ENCODE measurements at regions not wholly inside any gene's neighbourhood (a gene's known extent, or its start where the extent isn't known, plus 50 kb on each side); places are given as distances from the start of the nearest gene placed in this dataset.

DNA sequence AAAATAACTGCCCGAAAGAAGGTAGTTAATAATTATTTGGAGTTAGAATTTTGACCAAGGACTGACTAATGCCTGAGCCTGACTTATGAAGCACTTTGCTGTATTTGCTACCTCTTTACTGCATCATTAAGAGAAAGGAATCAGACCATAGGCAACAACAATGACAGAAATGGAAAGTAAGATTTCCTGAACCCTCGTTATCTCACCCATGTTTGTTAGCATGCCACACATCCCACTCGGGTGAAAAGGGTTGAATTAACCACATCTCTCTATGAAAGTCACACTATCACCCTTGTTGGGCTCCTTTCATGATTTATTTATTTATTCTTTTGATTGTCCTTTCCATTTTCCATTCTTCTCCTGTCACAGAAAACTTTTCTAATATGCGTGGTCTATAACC lies 59.6 kb downstream of the OLIG3 start:
- DNase-seq (ENCODE audit: low spot score) = no peak

DNA sequence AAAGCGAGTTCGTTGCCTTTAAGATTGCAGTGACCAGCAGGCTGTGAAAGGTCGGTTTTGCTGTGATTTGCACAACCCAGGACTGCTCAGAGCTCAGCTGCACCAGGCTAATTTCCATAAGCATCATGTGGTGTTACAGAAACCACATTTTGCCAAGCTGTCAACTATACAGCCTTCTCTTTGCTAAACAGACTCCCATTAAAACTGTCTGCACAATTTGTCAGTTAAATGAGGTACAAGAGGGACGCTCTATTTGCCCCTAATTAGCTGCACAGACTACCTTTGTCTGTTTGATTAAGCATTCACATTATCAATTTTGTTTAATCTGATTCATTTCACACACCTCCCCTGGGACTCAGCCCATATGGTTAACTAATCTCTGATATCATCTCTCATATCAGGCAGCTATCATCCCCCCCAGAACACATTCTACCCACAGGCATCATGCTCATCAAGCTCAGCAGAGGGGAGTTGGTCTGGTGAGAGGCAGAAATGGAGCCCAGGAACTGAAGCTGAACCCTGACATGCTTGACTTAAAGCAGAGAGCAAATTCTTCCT lies 62.1 kb downstream of the OLIG3 start:
- no peak for DNase-seq (ENCODE audit: low spot score)

DNA sequence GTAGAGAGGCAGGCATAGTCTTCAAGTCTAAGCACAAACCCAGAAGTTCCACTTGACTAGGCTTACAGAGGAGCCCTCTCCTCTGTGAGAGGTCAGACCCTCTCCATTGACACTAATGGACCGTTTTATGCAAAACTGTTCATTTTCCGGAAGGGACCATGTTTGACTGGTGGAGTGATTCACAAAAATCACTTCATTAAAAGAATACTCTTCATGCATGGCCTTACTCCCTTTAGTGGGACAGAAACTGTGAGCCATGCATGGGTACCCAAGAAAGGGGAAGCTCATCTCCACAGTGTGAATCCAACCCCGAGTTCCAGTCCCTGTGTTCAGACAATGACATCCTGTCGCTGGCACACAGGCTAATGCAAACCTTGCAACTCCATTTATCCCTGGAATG lies 63.2 kb downstream of the OLIG3 start:
- DNase-seq (ENCODE audit: low spot score) = no peak

DNA sequence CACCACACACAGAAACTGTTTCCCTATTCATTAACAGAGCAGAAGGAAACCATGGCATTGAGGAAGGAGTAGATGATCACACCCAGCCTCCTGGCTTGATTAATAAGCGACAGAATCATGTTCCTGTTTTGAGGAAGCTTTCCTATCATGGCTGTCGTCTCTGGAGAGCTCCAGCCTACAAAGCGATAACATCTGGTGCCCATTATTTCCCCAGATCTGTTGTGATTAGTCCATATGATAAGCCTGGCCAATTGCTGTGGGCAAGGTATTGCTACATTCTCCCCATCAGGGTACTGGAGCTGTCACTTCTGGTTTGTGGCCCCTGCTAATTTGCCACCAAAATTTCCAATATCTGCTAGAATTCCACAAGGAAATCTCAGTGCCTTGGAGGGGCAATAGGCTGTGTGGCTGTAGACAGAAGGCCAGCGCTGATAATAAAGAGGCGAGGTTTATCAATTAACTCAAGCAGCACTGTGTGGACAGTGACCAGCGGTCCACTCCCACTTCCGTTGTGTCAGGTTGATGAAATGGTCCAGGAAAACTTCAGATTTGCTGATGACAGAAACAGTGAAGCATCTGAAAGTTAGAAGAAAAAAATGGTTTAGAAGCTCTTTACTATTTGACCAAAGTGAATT lies 66.4 kb downstream of the OLIG3 start:
- no peak for DNase-seq (ENCODE audit: low spot score)

DNA sequence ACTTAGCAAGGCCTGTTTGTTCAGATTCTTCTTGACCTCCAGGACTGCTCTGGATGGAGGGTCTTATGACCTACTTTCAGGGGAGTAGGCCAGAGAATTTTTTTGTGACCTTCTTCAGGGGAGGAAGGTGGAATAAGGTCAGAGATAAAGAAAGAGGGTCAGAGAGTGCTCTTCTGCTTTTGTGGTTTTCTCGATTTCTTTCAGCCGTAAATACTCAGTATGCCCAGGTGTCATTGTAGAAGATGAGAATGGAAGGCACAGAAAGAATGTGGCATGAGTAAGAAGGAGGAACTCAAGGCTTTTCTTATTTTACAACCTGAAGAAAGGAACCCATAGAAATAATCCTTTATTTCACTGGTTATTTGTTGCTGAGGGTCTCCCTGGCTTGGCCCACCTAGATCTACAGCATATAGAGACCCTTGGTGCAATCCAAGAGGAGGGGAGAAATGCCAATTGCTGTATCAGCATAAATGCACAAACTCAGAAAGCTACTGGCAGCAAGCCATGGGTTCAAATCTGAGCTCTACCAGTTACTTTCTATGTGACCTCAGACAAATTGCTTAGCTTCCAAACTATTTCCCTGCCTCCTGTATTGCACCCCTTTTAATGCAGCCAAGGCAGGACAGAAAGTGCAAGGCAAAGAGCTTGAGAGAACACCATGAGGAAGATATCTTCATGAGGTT lies 68.0 kb downstream of the OLIG3 start:
- no peak for DNase-seq (ENCODE audit: low spot score)

DNA sequence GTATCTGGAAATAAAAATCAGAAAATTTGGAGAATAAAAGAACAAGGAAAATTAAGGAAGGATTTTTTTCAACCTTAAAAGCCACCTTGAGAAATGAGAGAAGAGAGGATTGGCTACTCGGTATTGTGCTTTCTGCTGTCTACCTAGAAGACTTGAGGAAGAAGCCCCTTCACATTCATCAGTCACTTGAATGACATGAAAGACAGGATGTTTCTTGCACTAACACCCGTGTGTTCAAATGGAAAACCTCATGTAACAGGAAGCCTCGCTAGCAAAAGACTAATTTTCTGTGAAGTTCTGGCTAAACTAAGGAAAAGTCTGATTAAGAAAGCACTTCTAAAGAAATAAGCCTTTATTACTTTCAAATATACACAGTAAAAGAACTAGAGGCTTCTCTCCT lies 69.9 kb downstream of the OLIG3 start:
- no peak for DNase-seq (ENCODE audit: low spot score)

DNA sequence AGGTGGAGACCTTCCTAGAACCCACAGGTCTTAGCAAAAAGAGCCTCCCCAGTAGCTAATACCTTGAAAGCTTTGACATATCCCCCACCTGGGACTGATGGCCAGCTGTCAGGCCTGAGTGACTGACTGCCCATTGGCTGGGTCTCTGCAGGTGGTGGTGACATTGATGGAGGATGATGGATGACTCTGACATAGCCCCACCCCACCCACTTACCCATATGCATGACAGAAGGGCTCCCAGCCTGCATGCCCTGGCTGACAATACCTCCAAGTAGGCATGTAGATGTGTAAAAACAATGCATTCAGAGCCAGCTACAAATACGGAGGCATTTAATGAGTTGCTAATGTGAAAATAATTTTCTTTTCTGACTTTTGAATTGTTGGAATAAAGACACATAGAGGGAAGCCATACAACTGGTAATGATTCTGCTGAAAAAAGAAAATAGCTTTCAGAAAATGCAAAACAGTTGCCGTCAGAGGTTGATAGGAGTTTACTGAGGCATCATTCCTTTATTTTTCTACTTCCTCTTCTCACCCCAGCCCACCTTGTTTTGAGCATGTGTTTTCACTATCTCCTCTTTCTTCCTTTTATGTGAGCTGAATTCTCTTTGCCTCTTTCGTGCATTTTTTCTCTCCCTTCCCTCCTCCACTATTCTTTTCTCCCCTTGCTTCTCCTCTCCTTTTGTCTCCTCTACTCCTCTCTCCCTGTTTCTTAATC lies 70.6 kb downstream of the OLIG3 start:
- DNase-seq (ENCODE audit: low spot score) = no peak

DNA sequence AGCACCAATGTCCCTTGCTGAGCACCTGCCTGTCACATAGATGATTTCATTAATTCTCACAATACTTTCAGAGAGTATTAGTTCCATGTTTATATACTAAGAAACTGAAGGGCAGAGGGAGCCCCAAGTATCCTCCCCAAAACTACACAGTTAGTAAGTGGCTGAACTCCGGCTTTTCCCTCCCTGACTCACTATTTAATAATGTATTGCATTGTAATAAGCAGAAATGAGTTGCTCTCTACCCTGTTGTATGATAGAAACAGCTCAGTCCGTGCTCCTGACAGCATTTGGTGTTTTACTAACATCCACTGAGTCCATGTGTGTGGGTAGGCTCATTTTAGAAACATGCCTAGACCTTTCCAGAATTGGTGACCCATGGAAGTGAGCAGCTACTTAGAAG lies 76.8 kb downstream of the OLIG3 start:
- no peak for DNase-seq (ENCODE audit: low spot score)

DNA sequence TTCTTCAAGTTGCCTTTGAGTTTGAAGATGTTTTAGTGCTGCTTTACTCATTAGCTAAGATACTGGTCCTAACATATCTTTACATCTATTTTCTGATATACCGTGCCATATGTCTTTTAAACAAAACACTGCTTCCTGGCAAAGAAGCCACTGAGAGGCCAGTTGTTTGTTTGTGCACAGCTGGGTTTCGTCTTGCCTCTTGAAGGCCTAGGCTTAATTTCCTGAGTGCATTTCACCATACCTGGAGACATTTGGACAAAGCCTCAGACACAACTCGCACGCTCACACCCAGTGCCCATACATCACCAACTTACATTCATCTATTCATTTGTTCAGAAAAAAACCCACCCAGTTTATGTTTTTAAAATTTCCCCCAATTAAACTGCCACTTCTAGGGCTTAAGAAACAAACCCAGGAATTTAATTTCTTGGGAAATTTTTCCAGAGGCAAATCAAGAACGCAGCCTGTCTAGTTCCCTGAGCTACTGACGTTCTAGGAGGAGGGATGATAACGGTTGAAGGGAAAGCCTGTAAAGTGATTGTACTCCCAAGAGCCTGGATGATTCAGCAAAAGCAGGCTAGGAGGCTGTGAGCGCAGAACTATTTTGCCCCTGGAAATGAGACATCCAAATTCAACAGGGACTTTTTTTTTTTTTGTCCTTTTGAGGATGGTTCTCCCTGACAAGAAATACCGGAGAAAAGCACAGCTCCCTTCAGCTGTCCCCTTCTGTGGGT lies 77.7 kb downstream of the OLIG3 start:
- no peak for DNase-seq (ENCODE audit: low spot score)

DNA sequence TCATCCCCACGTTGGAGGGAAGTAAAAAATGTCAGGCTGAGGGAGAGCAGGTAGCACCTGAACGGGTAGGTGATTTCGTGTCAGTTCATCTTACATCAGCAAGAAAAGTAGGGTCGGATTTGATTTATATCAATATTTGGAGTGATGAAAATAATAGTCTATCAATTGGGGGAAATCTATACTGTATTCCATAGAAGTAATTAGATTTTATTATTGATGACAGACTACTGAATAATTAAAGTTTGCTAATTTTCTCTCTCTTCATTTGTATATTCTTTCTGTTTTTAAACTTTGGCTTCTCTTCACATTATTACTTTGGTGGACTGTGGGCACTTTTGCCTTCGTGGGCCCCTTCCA lies 78.4 kb downstream of the OLIG3 start:
- no peak for DNase-seq (ENCODE audit: low spot score)

DNA sequence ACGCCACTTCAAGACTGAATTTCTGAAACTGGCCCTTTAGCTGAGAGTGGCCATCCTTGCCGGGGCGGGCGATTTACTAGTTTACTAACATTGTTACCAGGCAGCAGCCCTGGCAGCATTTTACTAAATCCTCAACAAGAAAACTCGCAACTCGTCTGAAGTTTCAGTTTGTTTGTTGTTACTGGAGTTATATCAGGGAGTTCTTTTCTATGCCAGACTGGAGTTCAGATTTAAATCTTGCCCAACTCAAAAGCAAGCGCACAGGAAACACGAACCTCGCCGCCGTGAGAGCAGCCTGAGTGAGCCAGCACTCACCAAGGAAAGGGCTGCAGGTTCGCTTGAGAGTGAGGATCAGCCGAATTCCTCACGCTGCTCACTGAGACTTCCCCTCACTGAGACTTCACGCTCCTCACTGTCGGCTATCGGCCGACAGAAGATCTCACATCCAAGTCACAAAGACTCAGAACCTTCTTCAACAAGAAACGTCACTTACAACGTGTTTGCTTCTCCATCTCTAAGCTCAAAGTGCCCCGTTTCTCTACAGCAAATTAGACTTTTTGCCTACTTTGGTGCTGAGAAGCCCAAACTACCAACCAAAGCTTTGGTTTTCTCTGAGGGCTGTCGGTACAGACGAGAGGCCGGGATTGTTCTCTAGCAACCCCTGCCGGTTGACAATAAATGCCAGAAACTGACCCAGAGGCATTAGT lies 78.9 kb downstream of the OLIG3 start:
- peak; percentile 76 for DNase-seq (ENCODE audit: low spot score)

DNA sequence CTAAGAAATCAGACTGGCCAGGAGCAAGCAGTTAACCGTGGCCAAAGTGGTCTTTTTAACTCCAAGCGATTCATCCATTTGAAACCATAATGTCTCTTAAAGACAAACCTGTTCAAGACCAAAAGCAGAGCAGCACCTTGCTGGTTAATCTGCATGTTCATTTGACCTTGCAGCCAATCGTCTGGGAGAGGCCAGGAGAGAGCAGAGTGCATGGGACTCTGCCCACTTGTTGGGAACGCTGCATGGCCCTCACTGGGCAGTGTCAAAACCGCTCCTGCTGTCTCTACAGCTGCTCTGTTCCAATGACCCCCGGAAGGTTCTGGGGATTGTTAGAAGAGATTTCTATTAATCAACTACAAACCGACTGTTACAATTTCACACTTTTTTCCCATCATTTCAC lies 79.6 kb downstream of the OLIG3 start:
- no peak for DNase-seq (ENCODE audit: low spot score)

DNA sequence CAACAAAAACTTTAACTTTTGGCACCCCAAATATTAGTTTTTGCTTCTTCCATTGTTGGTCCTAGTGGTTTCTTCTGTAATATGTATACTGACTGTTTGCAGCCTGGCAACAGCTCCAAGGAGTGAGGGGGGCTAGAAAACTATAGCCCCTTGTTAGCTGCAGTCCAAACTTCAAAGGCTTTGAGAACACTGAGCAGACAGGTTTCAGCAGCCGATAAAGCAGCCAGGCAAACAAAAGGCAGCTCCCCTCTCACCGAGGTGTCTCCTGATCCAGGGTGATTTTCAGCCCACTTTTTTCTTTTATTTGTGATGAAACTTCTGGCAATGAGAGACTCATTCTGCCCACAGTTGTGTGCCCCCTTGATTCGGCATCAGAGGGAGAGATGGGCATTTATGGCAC lies 80.7 kb downstream of the OLIG3 start:
- no peak for DNase-seq (ENCODE audit: low spot score)

DNA sequence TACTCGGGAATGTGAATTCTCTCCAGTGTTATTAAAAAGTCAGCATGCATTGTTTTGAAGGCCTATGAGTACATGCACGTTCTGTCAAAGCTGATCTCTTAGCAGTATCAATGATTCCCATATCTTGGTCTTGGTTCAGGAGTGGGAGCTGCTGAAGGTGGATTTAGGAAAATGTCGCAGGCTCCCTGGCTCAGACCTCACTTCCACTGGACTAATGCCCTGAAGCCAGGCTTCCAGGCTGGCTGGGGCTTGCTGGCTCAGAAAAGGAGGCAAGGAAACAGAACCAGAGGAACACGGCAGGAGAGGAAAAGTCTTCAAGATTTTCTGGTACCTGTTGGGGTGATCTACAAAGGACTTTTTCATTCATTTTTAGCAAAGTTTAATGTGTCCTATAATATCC lies 81.6 kb downstream of the OLIG3 start:
- no peak for DNase-seq (ENCODE audit: low spot score)

DNA sequence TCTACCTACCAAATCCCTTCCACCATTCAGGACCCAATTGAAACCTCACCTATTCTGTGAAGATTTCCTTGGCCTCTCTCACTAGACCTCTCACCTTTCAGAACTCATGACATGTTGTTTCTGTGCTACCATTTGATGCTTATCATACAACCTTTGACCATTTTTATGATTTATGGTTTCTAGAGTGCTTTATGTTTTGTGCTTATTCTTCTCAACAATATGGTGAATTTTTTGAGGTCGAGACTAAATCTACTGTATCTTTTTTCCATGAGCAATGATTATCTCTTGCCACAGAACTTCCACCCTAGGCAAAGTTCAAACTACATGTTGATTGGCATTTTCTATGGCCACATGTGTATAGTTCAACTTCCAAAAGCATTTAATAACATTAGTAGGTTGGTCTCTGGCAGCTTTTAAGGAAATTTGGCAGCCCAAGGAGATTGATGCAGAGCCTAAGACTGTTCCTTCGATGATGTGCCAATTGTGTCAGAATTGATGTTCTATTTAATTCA lies 84.9 kb downstream of the OLIG3 start:
- no peak for DNase-seq (ENCODE audit: low spot score)

DNA sequence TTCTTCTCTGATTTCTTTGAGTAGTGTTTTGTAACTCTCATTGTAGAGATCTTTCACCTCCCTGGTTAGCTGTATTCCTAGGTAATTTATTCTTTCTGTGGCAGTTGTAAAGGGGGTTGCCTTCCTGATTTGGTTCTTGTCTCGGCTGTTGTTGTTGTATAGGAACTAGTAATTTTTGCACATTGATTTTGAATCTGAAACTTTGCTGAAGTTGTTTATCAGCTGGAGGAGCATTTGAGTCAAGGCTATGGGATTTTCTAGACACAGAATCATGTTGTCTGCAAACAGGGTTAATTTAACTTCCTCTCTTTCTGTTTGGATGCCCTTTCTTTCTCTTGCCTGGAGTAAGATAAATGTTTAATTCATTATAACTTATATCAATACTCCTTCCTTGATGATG lies 86.4 kb downstream of the OLIG3 start:
- DNase-seq (ENCODE audit: low spot score) = no peak

DNA sequence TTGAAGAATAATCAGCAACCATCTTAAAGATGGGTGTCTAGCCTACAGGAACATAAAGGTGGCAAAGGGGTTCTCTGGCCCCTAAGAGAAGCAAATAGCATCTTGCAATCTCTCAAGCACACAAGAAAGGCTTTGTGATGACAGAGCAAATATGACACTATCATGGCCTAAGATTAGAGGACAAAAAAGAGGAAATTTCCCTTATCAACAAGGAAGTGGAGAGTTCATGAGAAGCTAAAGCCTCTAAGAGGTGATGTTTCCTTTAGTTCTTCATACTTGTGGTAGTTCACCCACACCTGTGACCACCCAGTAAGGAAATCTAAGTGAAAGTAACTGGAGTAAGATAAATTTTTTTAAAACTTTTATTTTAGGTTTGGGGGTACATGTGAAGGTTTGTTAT lies 88.4 kb downstream of the OLIG3 start:
- DNase-seq (ENCODE audit: low spot score) = no peak

DNA sequence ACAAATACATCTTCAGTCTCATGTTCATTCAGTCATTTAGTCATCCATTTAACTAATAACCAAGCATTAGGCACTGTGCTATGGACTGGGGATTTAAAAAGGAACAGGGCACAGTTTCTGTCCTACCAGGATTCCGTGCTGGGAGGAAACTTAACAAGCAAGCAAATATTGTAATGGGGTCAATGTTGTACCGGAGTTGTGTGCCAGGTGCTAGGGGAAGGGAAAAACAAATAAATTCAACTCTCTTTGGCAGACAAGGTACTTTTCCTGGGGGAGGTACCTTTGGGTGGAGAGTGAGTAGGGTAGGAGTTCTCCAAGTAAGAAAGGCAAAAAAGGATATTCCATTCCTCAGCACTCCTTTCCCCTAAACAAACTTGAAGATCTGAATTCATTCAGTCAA lies 90.3 kb downstream of the OLIG3 start:
- no peak for DNase-seq (ENCODE audit: low spot score)

DNA sequence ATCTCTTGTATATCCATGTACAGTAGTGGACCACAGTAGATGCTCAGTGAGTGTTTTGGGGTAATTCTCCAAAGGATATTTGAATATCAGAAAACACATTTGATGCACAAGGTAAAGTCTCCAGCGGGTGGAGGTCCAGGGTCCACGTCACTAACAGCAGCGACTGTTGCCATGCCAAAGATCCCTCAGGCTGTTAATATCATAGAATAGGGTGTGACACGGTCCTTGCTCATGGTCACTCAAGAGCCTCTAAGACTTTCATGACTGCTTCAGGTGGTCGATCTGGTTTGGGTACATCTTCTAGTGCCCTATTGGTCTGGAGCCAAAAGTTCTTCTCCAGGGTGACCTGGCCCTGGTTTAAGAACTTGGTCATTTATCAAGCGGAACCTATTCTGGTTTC lies 90.8 kb downstream of the OLIG3 start:
- no peak for DNase-seq (ENCODE audit: low spot score)

DNA sequence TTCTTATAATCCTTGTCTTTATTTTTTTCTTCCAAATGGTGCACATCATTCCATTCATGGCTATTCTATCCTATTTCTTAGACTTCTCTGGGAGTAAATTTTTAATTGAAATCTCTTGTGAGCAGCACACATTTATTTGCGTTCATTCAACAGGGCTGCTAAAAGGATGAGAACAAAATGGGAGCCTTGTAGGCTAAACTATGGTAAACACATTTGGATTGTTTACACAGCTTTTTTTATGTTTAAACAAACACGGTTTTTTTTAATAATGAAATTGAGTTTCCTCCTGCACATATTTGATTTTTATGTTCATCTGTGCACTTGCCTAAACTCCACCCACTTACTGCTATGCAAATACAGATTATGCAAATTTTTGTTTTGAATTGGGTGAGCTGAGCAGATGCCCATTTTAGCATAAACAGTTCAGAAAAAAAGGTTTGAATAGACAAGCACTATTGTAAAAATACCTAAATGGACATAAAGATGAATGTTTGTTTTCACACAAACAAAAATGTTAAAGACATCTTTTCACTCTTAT lies 92.0 kb downstream of the OLIG3 start:
- DNase-seq (ENCODE audit: low spot score) = no peak

DNA sequence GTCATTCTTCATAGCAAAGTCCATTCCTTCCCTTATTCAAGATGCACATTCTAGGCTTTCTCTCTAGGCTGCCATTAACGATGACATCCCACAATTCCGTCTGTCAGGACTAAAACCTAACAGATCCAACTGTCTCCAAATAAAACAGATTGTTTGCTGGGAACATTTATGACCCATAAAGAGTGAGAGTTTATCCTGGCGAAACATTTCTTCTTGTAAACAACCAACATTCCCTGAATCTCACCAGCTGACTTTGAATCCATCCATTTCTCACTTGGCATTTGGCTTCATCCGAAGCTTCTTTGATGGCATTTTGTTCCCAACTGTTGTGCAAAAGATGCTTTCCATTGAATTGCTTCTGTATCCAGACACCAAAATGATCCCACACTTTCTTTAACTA lies 93.1 kb downstream of the OLIG3 start:
- no peak for DNase-seq (ENCODE audit: low spot score)
